ENCODE measurements at regions not wholly inside any gene's neighbourhood (a gene's known extent, or its start where the extent isn't known, plus 50 kb on each side); places are given as distances from the start of the nearest gene placed in this dataset.

DNA sequence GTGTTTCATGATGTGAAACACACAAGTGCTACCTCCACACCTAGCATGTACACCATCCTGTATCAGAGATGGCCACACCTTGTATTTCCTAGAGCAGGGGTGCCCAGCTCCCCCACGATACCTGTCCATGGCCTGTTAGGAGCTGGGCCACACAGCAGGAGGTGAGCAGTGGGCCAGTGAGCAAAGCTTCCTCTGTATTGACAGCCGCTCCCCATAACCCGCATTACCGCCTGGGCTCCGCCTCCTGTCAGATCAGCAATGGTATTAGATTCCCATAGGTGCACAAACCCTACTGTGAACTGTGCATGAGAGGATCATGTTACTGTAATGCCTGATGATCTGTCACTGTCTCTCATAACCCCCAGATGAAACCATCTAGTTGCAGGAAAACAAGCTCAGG lies 145.6 kb upstream of the RNF32 start:
- no peak overlapping the region for H3K27ac ChIP-seq (ENCODE audit: low read length)
- no peak for DNase-seq (ENCODE audit: low read depth, low spot score)
- ChIA-PET CTCF (no interaction called here), POLR2A (no interaction called here)
- intact Hi-C loops (cut with micrococcal nuclease; ENCODE audit: unreplicated experiment) (no loop called here), in situ Hi-C loops (cut with HindIII; ENCODE audit: low pct_unique_long_range_greater_than_20kb, low sequenced_read_pairs) (no loop called here)
- H3K27me3 ChIP-seq (ENCODE audit: control insufficient read depth, insufficient read depth, low read length), result peaks cover 4% of the 10 kb centered on the region; the same call in 1 of the 2 replicates
- no peaks in the 10 kb centered on the region for H3K4me1 ChIP-seq (ENCODE audit: control insufficient read depth, insufficient read depth, low read length)
- no peak for ATAC-seq
- H3K9me3 ChIP-seq (ENCODE audit: control insufficient read depth, insufficient read depth, low read depth, low read length), result no peaks in the 10 kb centered on the region
- H3K4me3 ChIP-seq (ENCODE audit: low read depth in 2 of 2, low read length in 2 of 2), result no peak overlapping the region
- no TSS peak for BruUV-seq (replicated peaks)
- no peak for TF ChIP-seq SIN3A (IDR thresholded peaks at IDR 0.05; ENCODE audit: borderline replicate concordance, insufficient read depth, low read depth, low read length)
- TF ChIP-seq, protein P1, sequence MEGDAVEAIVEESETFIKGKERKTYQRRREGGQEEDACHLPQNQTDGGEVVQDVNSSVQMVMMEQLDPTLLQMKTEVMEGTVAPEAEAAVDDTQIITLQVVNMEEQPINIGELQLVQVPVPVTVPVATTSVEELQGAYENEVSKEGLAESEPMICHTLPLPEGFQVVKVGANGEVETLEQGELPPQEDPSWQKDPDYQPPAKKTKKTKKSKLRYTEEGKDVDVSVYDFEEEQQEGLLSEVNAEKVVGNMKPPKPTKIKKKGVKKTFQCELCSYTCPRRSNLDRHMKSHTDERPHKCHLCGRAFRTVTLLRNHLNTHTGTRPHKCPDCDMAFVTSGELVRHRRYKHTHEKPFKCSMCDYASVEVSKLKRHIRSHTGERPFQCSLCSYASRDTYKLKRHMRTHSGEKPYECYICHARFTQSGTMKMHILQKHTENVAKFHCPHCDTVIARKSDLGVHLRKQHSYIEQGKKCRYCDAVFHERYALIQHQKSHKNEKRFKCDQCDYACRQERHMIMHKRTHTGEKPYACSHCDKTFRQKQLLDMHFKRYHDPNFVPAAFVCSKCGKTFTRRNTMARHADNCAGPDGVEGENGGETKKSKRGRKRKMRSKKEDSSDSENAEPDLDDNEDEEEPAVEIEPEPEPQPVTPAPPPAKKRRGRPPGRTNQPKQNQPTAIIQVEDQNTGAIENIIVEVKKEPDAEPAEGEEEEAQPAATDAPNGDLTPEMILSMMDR (IDR thresholded peaks at IDR 0.05), result no peak
- no peak for TF ChIP-seq TCF7L2 (IDR thresholded peaks at IDR 0.05; ENCODE audit: low read depth, low read length)
- TF ChIP-seq POLR2AphosphoS5 (IDR thresholded peaks at IDR 0.05; ENCODE audit: low read depth, low read length), result no peak
- TF ChIP-seq, protein P2, sequence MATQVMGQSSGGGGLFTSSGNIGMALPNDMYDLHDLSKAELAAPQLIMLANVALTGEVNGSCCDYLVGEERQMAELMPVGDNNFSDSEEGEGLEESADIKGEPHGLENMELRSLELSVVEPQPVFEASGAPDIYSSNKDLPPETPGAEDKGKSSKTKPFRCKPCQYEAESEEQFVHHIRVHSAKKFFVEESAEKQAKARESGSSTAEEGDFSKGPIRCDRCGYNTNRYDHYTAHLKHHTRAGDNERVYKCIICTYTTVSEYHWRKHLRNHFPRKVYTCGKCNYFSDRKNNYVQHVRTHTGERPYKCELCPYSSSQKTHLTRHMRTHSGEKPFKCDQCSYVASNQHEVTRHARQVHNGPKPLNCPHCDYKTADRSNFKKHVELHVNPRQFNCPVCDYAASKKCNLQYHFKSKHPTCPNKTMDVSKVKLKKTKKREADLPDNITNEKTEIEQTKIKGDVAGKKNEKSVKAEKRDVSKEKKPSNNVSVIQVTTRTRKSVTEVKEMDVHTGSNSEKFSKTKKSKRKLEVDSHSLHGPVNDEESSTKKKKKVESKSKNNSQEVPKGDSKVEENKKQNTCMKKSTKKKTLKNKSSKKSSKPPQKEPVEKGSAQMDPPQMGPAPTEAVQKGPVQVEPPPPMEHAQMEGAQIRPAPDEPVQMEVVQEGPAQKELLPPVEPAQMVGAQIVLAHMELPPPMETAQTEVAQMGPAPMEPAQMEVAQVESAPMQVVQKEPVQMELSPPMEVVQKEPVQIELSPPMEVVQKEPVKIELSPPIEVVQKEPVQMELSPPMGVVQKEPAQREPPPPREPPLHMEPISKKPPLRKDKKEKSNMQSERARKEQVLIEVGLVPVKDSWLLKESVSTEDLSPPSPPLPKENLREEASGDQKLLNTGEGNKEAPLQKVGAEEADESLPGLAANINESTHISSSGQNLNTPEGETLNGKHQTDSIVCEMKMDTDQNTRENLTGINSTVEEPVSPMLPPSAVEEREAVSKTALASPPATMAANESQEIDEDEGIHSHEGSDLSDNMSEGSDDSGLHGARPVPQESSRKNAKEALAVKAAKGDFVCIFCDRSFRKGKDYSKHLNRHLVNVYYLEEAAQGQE (IDR thresholded peaks at IDR 0.05; ENCODE audit: insufficient read depth in 1 of 2, low read depth in 2 of 2, low read length in 1 of 2), result no peak
- H3K36me3 ChIP-seq (ENCODE audit: control insufficient read depth, insufficient read depth, low read length), result no peaks in the 10 kb centered on the region

GRCh38 chr7:156493942-156494341 lies 146.6 kb upstream of the RNF32 start:
- no TSS peak for BruUV-seq (replicated peaks)
- ATAC-seq (no peak), DNase-seq (ENCODE audit: low read depth, low spot score) (no peak)
- H3K9me3 ChIP-seq (ENCODE audit: control insufficient read depth, insufficient read depth, low read depth, low read length), result no peaks in the 10 kb centered on the region
- H3K27ac ChIP-seq (ENCODE audit: low read length), result no peak overlapping the region
- no peaks in the 10 kb centered on the region for H3K36me3 ChIP-seq (ENCODE audit: control insufficient read depth, insufficient read depth, low read length)
- H3K4me1 ChIP-seq (ENCODE audit: control insufficient read depth, insufficient read depth, low read length), result no peaks in the 10 kb centered on the region
- in situ Hi-C loops (cut with HindIII; ENCODE audit: low pct_unique_long_range_greater_than_20kb, low sequenced_read_pairs) (no loop called here), intact Hi-C loops (cut with micrococcal nuclease; ENCODE audit: unreplicated experiment) (no loop called here)
- ChIA-PET CTCF (no interaction called here), POLR2A (no interaction called here)
- no peak for TF ChIP-seq POLR2AphosphoS5 (IDR thresholded peaks at IDR 0.05; ENCODE audit: low read depth, low read length)
- TF ChIP-seq, protein P1 (IDR thresholded peaks at IDR 0.05), result no peak
- TF ChIP-seq, protein P2 (IDR thresholded peaks at IDR 0.05; ENCODE audit: insufficient read depth in 1 of 2, low read depth in 2 of 2, low read length in 1 of 2), result no peak
- TF ChIP-seq TCF7L2 (IDR thresholded peaks at IDR 0.05; ENCODE audit: low read depth, low read length), result no peak
- no peak for TF ChIP-seq SIN3A (IDR thresholded peaks at IDR 0.05; ENCODE audit: borderline replicate concordance, insufficient read depth, low read depth, low read length)
- peaks cover 4% of the 10 kb centered on the region; the same call in 1 of the 2 replicates for H3K27me3 ChIP-seq (ENCODE audit: control insufficient read depth, insufficient read depth, low read length)
- no peak overlapping the region for H3K4me3 ChIP-seq (ENCODE audit: low read depth in 2 of 2, low read length in 2 of 2)

Data from Panc1 (cell line).